ENCODE measurements at regions not wholly inside any gene's neighbourhood (a gene's known extent, or its start where the extent isn't known, plus 50 kb on each side); places are given as distances from the start of the nearest gene placed in this dataset.

- TF ChIP-seq CTCF (IDR thresholded peaks at IDR 0.05) (no peak), POLR2A (IDR thresholded peaks at IDR 0.05) (no peak), EP300 (IDR thresholded peaks at IDR 0.05) (no peak)
These were observed 56.7 kb upstream of the NXF3 start for GRCh38 chrX:103149652-103150051.
